Ovary (tissue), 7 donors: ENCODE measurements at regions not wholly inside any gene's neighbourhood (a gene's known extent, or its start where the extent isn't known, plus 50 kb on each side); places are given as distances from the start of the nearest gene placed in this dataset.

ENCODE experiments used
- DNase-seq, 5 donors: peaks; one replicate each; pipeline ENCODE4 v3.0.0-alpha.2; 2019 to 2020
- H3K27ac ChIP-seq, 2 donors: fragments of 200-600 bp; one replicate each; pipeline versions ENCODE4 v1.5.1 to v1.8.0; 2019 to 2022
- H3K27me3 ChIP-seq: fragments of 200-600 bp; one replicate; pipeline ENCODE4 v1.8.0; 2022
- H3K36me3 ChIP-seq: fragments of 200-600 bp; sonication (generic); one replicate; pipeline ENCODE4 v1.5.1; 2019
- H3K4me1 ChIP-seq: one replicate; pipeline ENCODE4 v1.8.1; 2013; ENCODE audit warnings: mild to moderate bottlenecking, moderate library complexity; ENCODE audit not compliant: insufficient read depth
- H3K4me3 ChIP-seq: fragments of 200-600 bp; sonication (generic); one replicate; pipeline ENCODE4 v1.5.1; 2017
- H3K9me3 ChIP-seq, 2 donors: fragments of 200-600 bp in 1 of 2; sonication (generic) in 1 of 2; one replicate each; pipeline versions ENCODE4 v1.5.1 to v1.8.1; 2013 to 2019; ENCODE audit warnings: mild to moderate bottlenecking in 1 of 2, moderate library complexity in 1 of 2
- CTCF ChIP-seq, 3 donors: fragments of 450-650 bp in 2 of 3; fragments of 200-600 bp in 1 of 3; IDR thresholded peaks; one replicate each; pipeline versions ENCODE4 v1.5.1 to v1.8.0; 2016 to 2022; ENCODE audit warnings: antibody characterized with exemption in 3 of 3, mild to moderate bottlenecking in 1 of 3
- EP300 ChIP-seq: sonication (generic); formaldehyde crosslinking; IDR thresholded peaks from one replicate; pipeline ENCODE4 v1.6.1; 2017; ENCODE audit warnings: antibody characterized with exemption
- POLR2A ChIP-seq: fragments of 450-650 bp; IDR thresholded peaks from one replicate; pipeline ENCODE4 v1.6.1; 2017; ENCODE audit warnings: antibody characterized with exemption, mild to moderate bottlenecking, moderate library complexity
- WGBS, 3 donors: extraction: QIAGEN DNeasy Blood & Tissue Kit in 1 of 3; methylation state at CpG; one replicate each; pipeline versions ENCODE4 v1.1.5 to v1.1.7; 2013 to 2017; 5-methylcytosine and 5-hydroxymethylcytosine counted together
- intact Hi-C, 4 donors: fragments of 100-400 bp; cut with DNase I; formaldehyde crosslinking; loops; one replicate each; pipeline versions ENCODE4 v1.11.0 to v1.15.1; 2022 to 2023
- donor health status: DM: no; HTN: no; CAD: no; lungs with moderate emphysema.
- donor health status: DM: no; HTN: no; CAD: no.
- donor health status: Bipolar disorder and iron deficiency.
- donor health status: DM: no; HTN: no; CAD: no.
- donor health status: DM: yes; HTN: yes; CAD: no.

GRCh38 chrX:150163221-150163930, 199.7 kb upstream of the MAMLD1 start:
- no peaks in the 10 kb centered on the region for H3K4me1 ChIP-seq
- intact Hi-C loops, result no loop called here
- TF ChIP-seq POLR2A, result no peak
- TF ChIP-seq CTCF (IDR thresholded peaks at IDR 0.05), result no peak
- no peak for TF ChIP-seq EP300
- H3K27me3 ChIP-seq, result no peaks in the 10 kb centered on the region
- no peak for DNase-seq
- no peak overlapping the region for H3K4me3 ChIP-seq
- H3K9me3 ChIP-seq, result no peaks in the 10 kb centered on the region
- WGBS, 3 donors, result 62 to 71% (median 65%) methylated on average over 8 of the region's 8 CpGs
- no peaks in the 10 kb centered on the region for H3K36me3 ChIP-seq
- no peak overlapping the region for H3K27ac ChIP-seq

- no peak for TF ChIP-seq EP300
- TF ChIP-seq POLR2A, result no peak
- TF ChIP-seq CTCF (IDR thresholded peaks at IDR 0.05), result no peak
- H3K4me1 ChIP-seq, result no peaks in the 10 kb centered on the region
- H3K27me3 ChIP-seq, result no peaks in the 10 kb centered on the region
These were observed 199.0 kb upstream of the MAMLD1 start for GRCh38 chrX:150163956-150164726.

GRCh38 chrX:150164971-150165600, 198.0 kb upstream of the MAMLD1 start:
- Histone ChIP-seq H3K9me3 (no peaks in the 10 kb centered on the region), H3K36me3 (no peaks in the 10 kb centered on the region), H3K4me1 (no peaks in the 10 kb centered on the region), H3K4me3 (no peak overlapping the region), H3K27me3 (no peaks in the 10 kb centered on the region), H3K27ac (no peak overlapping the region)
- intact Hi-C loops, result no loop called here
- TF ChIP-seq POLR2A (no peak), CTCF (IDR thresholded peaks at IDR 0.05) (no peak), EP300 (no peak)
- WGBS, 3 donors, result 68 to 82% (median 75%) methylated on average over 4 of the region's 4 CpGs
- DNase-seq, result no peak

More at GRCh38 chrX:150163956-150164726, 199.0 kb upstream of the MAMLD1 start:
- intact Hi-C loops, result no loop called here
- Histone ChIP-seq H3K9me3 (no peaks in the 10 kb centered on the region), H3K36me3 (no peaks in the 10 kb centered on the region), H3K27ac (no peak overlapping the region), H3K4me3 (no peak overlapping the region)
- 86 to 89% (median 89%) methylated on average over 4 of the region's 4 CpGs for WGBS, 3 donors
- no peak for DNase-seq

GRCh38 chrX:150165776-150166610, 197.1 kb upstream of the MAMLD1 start:
- intact Hi-C loops, result no loop called here

More at GRCh38 chrX:150165776-150166610, 197.1 kb upstream of the MAMLD1 start:
- Histone ChIP-seq H3K27me3 (no peaks in the 10 kb centered on the region), H3K4me3 (no peak overlapping the region), H3K9me3 (no peaks in the 10 kb centered on the region), H3K4me1 (no peaks in the 10 kb centered on the region), H3K27ac (no peak overlapping the region), H3K36me3 (no peaks in the 10 kb centered on the region)
- no peak for TF ChIP-seq POLR2A
- no peak for TF ChIP-seq EP300
- no peak for TF ChIP-seq CTCF (IDR thresholded peaks at IDR 0.05)
- no peak for DNase-seq
- WGBS, 3 donors, result 66 to 73% (median 67%) methylated on average over 6 of the region's 6 CpGs
